ENCODE measurements at regions not wholly inside any gene's neighbourhood (a gene's known extent, or its start where the extent isn't known, plus 50 kb on each side); places are given as distances from the start of the nearest gene placed in this dataset.

GRCh38 chr7:19587291-19587690 is 121.5 kb downstream of the POLR1F start:
- TF ChIP-seq CTCF (conservative IDR thresholded peaks at IDR 0.05; ENCODE audit: low read depth in 2 of 2): peak; percentile 48 to 68
- TF ChIP-seq EZH2 (IDR thresholded peaks at IDR 0.05; ENCODE audit: low read depth, unreplicated experiment): no peak
- TF ChIP-seq POLR2AphosphoS5 (IDR thresholded peaks at IDR 0.05; ENCODE audit: low read depth): no peak
- no peak for TF ChIP-seq STAT1 (IDR thresholded peaks at IDR 0.05; ENCODE audit: unreplicated experiment)
- TF ChIP-seq REST (IDR thresholded peaks at IDR 0.05; ENCODE audit: unreplicated experiment): no peak
- no peak for TF ChIP-seq EZH2phosphoT487 (IDR thresholded peaks at IDR 0.05; ENCODE audit: unreplicated experiment)
- no peak for TF ChIP-seq CREB1 (CRISPR knock-in tag; IDR thresholded peaks at IDR 0.05; ENCODE audit: low read depth)
- no peak for TF ChIP-seq ZNF114 (CRISPR knock-in tag; IDR thresholded peaks at IDR 0.05)
- TF ChIP-seq NANOG (IDR thresholded peaks at IDR 0.05; ENCODE audit: borderline replicate concordance): no peak
- no peak for TF ChIP-seq JUNB (IDR thresholded peaks at IDR 0.05; ENCODE audit: unreplicated experiment)
- TF ChIP-seq ZNF331 (CRISPR knock-in tag; IDR thresholded peaks at IDR 0.05; ENCODE audit: low read depth): no peak
- no peak for TF ChIP-seq ETS1 (IDR thresholded peaks at IDR 0.05)
